SU-DHL-6 (cell line): ENCODE measurements at regions not wholly inside any gene's neighbourhood (a gene's known extent, or its start where the extent isn't known, plus 50 kb on each side); places are given as distances from the start of the nearest gene placed in this dataset.

Experiments
- H2AFZ ChIP-seq: fragments of 200-600 bp; sonication (generic); 2 replicates; pipeline ENCODE4 v1.6.1; 2014; ENCODE audit warnings: low read depth, mild to moderate bottlenecking, moderate library complexity, mixed read lengths, antibody characterized with exemption, low read length; ENCODE audit not compliant: severe bottlenecking
- H3F3A ChIP-seq: fragments of 200-600 bp; shearing (Covaris generic); 2 replicates; pipeline ENCODE4 v1.6.0; 2016; ENCODE audit warnings: antibody characterized with exemption, mild to moderate bottlenecking; ENCODE audit not compliant: insufficient read depth
- H3K27ac ChIP-seq: fragments of 200-600 bp; sonication (generic); 2 replicates; pipeline ENCODE4 v1.5.1; 2016; ENCODE audit warnings: low read depth, mild to moderate bottlenecking, low read length, moderate library complexity, mixed read lengths
- H3K27me3 ChIP-seq: fragments of 200-600 bp; sonication (generic), shearing (Covaris generic); 2 replicates; pipeline ENCODE4 v1.6.0; 2014; ENCODE audit warnings: mild to moderate bottlenecking, low read length
- H3K36me3 ChIP-seq: fragments of 200-600 bp; sonication (generic); 2 replicates; pipeline ENCODE4 v1.6.1; 2014; ENCODE audit warnings: mild to moderate bottlenecking, low read length, mixed read lengths
- H3K4me2 ChIP-seq: fragments of 300-600, 200-600 bp; shearing (Covaris generic), sonication (generic); 2 replicates; pipeline ENCODE4 v1.6.0; 2014; ENCODE audit warnings: low read length, low read depth, mild to moderate bottlenecking; ENCODE audit not compliant: poor library complexity, severe bottlenecking
- H3K4me3 ChIP-seq: fragments of 200-600 bp; sonication (generic); 2 replicates; pipeline ENCODE4 v1.5.1; 2014; ENCODE audit warnings: antibody characterized with exemption, low read length, mild to moderate bottlenecking, mixed read lengths; ENCODE audit not compliant: insufficient read depth, poor library complexity, severe bottlenecking
- H3K79me2 ChIP-seq: fragments of 200-600 bp; sonication (generic); 2 replicates; pipeline ENCODE4 v1.6.1; 2014; ENCODE audit warnings: mild to moderate bottlenecking, low read length, moderate library complexity; ENCODE audit not compliant: insufficient read depth
- H3K9ac ChIP-seq: fragments of 200-600 bp; sonication (generic); 2 replicates; pipeline ENCODE4 v1.7.0; 2014; ENCODE audit warnings: mild to moderate bottlenecking, low read length
- H3K9me2 ChIP-seq: fragments of 200-600 bp; sonication (generic); replicated peaks from 2 replicates; pipeline ENCODE4 v1.6.1; 2014; ENCODE audit warnings: low read length; ENCODE audit not compliant: insufficient read depth
- H3K9me3 ChIP-seq: fragments of 200-600 bp; sonication (generic); 2 replicates; pipeline ENCODE4 v1.6.1; 2014; ENCODE audit warnings: low read length, mixed read lengths; ENCODE audit not compliant: insufficient read depth
- H4K20me1 ChIP-seq: fragments of 200-600 bp; sonication (generic); 2 replicates; pipeline ENCODE4 v1.6.1; 2014; ENCODE audit warnings: low read depth, mild to moderate bottlenecking, antibody characterized with exemption, low read length, moderate library complexity, mixed read lengths
- CTCF ChIP-seq: fragments of 200-600 bp; sonication (generic); IDR thresholded peaks from one replicate; pipeline ENCODE4 v1.5.1; 2017; ENCODE audit warnings: antibody characterized with exemption, mild to moderate bottlenecking, low read length, moderate library complexity; ENCODE audit not compliant: insufficient read depth, poor library complexity, severe bottlenecking
- EZH2phosphoT487 ChIP-seq: fragments of 200-600 bp; sonication (generic), shearing (Covaris generic); conservative IDR thresholded peaks from 2 replicates; pipeline ENCODE4 v1.6.1; 2018; ENCODE audit warnings: mild to moderate bottlenecking, antibody characterized with exemption, low read length, moderate library complexity, mixed read lengths

GRCh38 chr5:97250113-97250512 lies 67.1 kb upstream of the RIOK2 start:
- no peak overlapping the region for H3K27ac ChIP-seq

GRCh38 chr5:97266076-97266475 lies 83.0 kb upstream of the RIOK2 start:
- TF ChIP-seq EZH2phosphoT487: no peak
- no peak for TF ChIP-seq CTCF

More at GRCh38 chr5:97250113-97250512, 67.1 kb upstream of the RIOK2 start:
- TF ChIP-seq CTCF (no peak), EZH2phosphoT487 (no peak)
- Histone ChIP-seq H3K79me2 (no peaks in the 10 kb centered on the region), H2AFZ (no peak overlapping the region), H3F3A (no peaks in the 10 kb centered on the region), H3K4me3 (no peak overlapping the region), H3K9ac (no peak overlapping the region), H3K27me3 (no peaks in the 10 kb centered on the region), H3K36me3 (no peaks in the 10 kb centered on the region), H3K4me2 (no peak overlapping the region), H4K20me1 (no peaks in the 10 kb centered on the region), H3K9me2 (no peaks in the 10 kb centered on the region), H3K9me3 (no peaks in the 10 kb centered on the region)

GRCh38 chr5:97266576-97266975 lies 83.5 kb upstream of the RIOK2 start:
- Histone ChIP-seq H2AFZ (no peak overlapping the region), H3K79me2 (no peaks in the 10 kb centered on the region), H3K9ac (no peak overlapping the region), H3K36me3 (no peaks in the 10 kb centered on the region), H3K27me3 (no peaks in the 10 kb centered on the region), H3K4me3 (no peak overlapping the region), H3K27ac (no peak overlapping the region), H3F3A (no peaks in the 10 kb centered on the region), H4K20me1 (no peaks in the 10 kb centered on the region), H3K9me3 (no peaks in the 10 kb centered on the region), H3K9me2 (no peaks in the 10 kb centered on the region), H3K4me2 (no peak overlapping the region)
- TF ChIP-seq EZH2phosphoT487: no peak
- no peak for TF ChIP-seq CTCF

More at GRCh38 chr5:97266076-97266475, 83.0 kb upstream of the RIOK2 start:
- Histone ChIP-seq H3K27me3 (no peaks in the 10 kb centered on the region), H3K36me3 (no peaks in the 10 kb centered on the region), H3K79me2 (no peaks in the 10 kb centered on the region), H2AFZ (no peak overlapping the region), H3K9ac (no peak overlapping the region), H3K27ac (no peak overlapping the region), H3K9me2 (no peaks in the 10 kb centered on the region), H3K4me3 (no peak overlapping the region), H3F3A (no peaks in the 10 kb centered on the region), H3K9me3 (no peaks in the 10 kb centered on the region), H3K4me2 (no peak overlapping the region), H4K20me1 (no peaks in the 10 kb centered on the region)
